Osteocyte (in vitro differentiated cells): ENCODE measurements at regions not wholly inside any gene's neighbourhood (a gene's known extent, or its start where the extent isn't known, plus 50 kb on each side); places are given as distances from the start of the nearest gene placed in this dataset.

ENCODE experiments used
- DNase-seq: peaks from one replicate; pipeline ENCODE4 v3.0.0; 2021; ENCODE audit warnings: mixed read lengths; ENCODE audit not compliant: unreplicated experiment; ENCODE audit errors: extremely low spot score
- H3K27ac Mint-ChIP-seq: one replicate; pipeline ENCODE4 v1.8.0; 2021; ENCODE audit warnings: mild to moderate bottlenecking, mixed read lengths; ENCODE audit not compliant: unreplicated experiment
- H3K27me3 Mint-ChIP-seq: one replicate; pipeline ENCODE4 v1.8.0; 2021; ENCODE audit warnings: mixed read lengths; ENCODE audit not compliant: unreplicated experiment
- H3K36me3 Mint-ChIP-seq: one replicate; pipeline ENCODE4 v1.8.0; 2021; ENCODE audit warnings: mixed read lengths; ENCODE audit not compliant: unreplicated experiment
- H3K4me1 Mint-ChIP-seq: one replicate; pipeline ENCODE4 v1.8.0; 2021; ENCODE audit warnings: mixed read lengths; ENCODE audit not compliant: unreplicated experiment
- H3K4me3 Mint-ChIP-seq: one replicate; pipeline ENCODE4 v1.8.0; 2021; ENCODE audit warnings: mild to moderate bottlenecking, moderate library complexity, mixed read lengths; ENCODE audit not compliant: unreplicated experiment
- H3K9me3 Mint-ChIP-seq: one replicate; pipeline ENCODE4 v1.8.0; 2021; ENCODE audit warnings: mixed read lengths; ENCODE audit not compliant: unreplicated experiment
- TF ChIP-seq, protein P1 (sequence below): fragments of 200-600 bp; sonication (generic); IDR thresholded peaks from 2 replicates; pipeline ENCODE4 v1.5.0; 2021; ENCODE audit warnings: antibody characterized with exemption, mild to moderate bottlenecking, moderate library complexity

DNA sequence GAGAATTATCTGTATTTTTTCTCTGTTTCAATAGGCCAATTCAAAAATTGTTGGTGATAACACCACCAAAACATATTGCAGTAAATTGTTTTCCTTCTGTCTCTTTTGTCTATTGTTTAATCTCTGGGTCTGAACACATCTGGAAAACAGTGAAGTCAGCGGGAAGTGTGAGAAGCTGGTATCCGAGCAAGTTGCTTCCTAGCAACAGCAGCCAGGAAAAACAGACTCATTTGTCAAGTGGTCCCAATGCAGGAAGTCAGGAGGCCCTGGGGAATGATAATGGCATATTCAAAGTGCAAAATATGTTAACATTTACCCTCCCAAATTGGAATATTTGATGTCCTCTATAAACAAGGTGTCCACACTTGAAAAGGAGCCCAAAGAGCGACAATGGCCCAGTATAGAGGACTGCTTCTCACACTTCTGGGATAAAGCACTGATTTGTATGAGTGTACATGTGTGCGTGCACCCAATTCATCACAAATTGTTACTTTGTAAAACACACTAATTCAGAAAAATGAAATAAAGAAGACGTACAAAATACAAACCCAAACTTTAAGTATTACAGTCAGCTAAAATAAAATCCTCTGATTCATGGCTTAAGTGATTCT lies 515.0 kb downstream of the TBC1D4 start:
- H3K27ac Mint-ChIP-seq: peak overlapping the region; percentile 24
- H3K36me3 Mint-ChIP-seq: peaks cover 2% of the 10 kb centered on the region
- DNase-seq: no peak
- H3K9me3 Mint-ChIP-seq: no peaks in the 10 kb centered on the region
- TF ChIP-seq, protein P1, sequence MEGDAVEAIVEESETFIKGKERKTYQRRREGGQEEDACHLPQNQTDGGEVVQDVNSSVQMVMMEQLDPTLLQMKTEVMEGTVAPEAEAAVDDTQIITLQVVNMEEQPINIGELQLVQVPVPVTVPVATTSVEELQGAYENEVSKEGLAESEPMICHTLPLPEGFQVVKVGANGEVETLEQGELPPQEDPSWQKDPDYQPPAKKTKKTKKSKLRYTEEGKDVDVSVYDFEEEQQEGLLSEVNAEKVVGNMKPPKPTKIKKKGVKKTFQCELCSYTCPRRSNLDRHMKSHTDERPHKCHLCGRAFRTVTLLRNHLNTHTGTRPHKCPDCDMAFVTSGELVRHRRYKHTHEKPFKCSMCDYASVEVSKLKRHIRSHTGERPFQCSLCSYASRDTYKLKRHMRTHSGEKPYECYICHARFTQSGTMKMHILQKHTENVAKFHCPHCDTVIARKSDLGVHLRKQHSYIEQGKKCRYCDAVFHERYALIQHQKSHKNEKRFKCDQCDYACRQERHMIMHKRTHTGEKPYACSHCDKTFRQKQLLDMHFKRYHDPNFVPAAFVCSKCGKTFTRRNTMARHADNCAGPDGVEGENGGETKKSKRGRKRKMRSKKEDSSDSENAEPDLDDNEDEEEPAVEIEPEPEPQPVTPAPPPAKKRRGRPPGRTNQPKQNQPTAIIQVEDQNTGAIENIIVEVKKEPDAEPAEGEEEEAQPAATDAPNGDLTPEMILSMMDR: no peak
- peaks cover 2% of the 10 kb centered on the region for H3K27me3 Mint-ChIP-seq
- H3K4me3 Mint-ChIP-seq: no peak overlapping the region
- H3K4me1 Mint-ChIP-seq: peaks cover 5% of the 10 kb centered on the region

DNA sequence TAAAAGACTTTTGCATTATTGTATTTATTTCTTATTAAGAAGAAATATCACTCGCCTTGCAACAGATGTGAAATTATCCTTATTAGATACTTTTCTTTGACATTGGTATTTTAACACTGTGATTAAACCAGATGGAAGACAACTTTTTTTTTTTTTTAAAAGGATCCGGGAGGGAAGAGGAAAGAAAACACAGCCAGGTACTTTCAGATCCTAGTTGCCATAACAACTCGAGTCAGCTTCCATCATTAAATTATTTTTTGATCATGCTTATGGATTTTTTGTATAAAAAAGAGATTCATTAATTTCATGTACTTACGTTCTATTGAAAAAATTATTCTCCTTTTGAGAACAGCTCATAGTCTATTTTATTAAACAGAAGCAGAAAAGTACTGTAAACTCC lies 515.7 kb downstream of the TBC1D4 start:
- DNase-seq: no peak
- peaks cover 5% of the 10 kb centered on the region for H3K4me1 Mint-ChIP-seq
- no peaks in the 10 kb centered on the region for H3K9me3 Mint-ChIP-seq
- peaks cover 2% of the 10 kb centered on the region for H3K27me3 Mint-ChIP-seq
- TF ChIP-seq, protein P1: no peak
- no peak overlapping the region for H3K4me3 Mint-ChIP-seq
- peaks cover 2% of the 10 kb centered on the region for H3K36me3 Mint-ChIP-seq
- peak overlapping the region; percentile 24 for H3K27ac Mint-ChIP-seq

DNA sequence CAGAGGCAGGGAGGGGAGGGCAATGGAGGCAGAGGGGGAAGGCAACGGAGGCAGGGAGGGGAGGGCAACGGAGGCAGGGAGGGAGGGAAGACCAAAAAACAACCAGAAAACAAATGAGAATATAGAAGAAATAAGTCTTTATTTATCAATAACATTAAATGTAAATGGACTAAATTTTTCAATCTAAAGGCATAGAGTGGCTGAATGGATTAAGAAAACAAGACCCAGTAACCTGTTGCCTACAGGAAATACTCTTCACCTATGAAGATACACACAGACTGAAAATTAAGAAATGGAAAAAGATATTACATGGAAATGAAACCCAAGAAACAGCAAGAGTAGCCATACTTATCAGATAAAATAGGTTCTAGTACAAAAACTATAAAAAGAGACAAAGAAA lies 536.3 kb downstream of the TBC1D4 start:
- Mint-ChIP-seq H3K36me3 (peaks cover 5% of the 10 kb centered on the region), H3K9me3 (peaks cover 42% of the 10 kb centered on the region), H3K4me3 (no peak overlapping the region), H3K27me3 (no peaks in the 10 kb centered on the region), H3K4me1 (no peaks in the 10 kb centered on the region), H3K27ac (no peak overlapping the region)
- DNase-seq: no peak
- TF ChIP-seq, protein P1: no peak

DNA sequence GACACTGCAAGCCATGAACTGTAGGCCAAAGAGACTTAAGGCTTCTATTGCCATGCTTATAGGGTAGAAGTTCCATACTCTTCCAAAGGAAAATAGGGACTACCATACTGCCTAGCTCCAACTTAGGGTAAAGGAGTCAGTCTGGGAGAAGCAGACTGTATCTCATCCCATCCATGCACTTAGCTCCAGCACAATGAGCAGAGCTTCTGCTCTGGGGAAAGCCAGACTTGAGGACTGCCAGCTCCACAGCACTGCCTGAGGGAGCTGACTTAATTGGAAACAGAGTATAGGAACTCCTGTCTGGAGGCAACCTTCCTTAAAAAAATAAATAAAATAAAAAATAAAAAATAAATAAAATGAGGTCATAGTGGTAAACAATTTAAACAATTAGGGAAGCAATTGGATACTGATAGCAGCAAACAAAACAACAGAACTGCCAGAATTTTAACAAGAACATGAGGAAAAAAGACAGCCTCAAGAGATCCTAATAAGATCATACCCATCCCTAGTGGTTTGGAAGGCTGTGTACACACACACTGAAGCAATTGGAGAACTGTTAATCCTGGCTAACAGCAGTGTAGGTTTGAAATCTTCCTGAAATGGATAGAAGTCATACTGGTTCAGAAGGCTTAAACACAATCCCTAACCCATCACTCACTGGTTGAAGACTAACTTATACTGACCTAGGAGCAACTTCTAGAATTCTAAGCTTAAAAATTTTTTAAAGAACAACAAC lies 550.1 kb downstream of the TBC1D4 start:
- Mint-ChIP-seq H3K4me1 (peaks cover 28% of the 10 kb centered on the region), H3K27me3 (no peaks in the 10 kb centered on the region), H3K27ac (no peak overlapping the region), H3K4me3 (no peak overlapping the region), H3K9me3 (peaks cover 20% of the 10 kb centered on the region), H3K36me3 (peaks cover 2% of the 10 kb centered on the region)
- no peak for DNase-seq
- TF ChIP-seq, protein P1: no peak

DNA sequence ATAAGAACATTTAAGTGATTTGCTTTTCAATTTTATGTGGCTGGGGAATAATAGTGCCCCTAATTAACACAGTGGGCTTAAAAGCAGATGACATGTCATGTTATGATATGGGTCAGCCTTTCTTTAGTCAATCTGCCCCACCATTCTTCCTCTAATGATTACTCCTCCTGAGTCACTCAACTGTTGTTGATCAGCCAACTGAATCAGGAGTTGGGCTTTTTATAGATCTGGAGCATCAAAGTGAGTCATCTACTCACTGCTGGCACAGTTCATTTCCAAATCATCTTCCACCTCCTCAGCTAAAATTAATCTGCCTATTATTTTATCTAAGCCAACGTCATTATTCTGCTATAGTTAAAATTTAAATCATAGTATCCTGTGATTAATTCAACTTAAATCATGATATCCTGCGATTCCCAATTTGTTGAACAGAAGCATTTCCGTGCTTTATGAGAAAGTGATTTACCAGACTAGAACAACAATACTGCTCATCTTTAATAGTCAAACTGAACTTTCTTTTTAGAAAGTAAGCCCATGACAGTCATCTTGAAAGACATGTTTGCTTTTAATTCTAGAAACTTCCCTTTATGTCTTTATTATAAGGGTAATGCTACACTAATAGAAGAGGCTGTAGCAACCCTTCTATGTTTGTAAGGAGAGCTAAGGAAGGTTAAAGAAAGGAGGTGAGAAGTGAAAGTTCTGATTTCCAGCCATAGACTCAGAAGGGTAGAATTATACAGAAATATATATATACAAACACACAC lies 551.4 kb downstream of the TBC1D4 start:
- TF ChIP-seq, protein P1: no peak
- no peak for DNase-seq
- no peaks in the 10 kb centered on the region for H3K36me3 Mint-ChIP-seq

More for the DNA sequence above, 551.4 kb downstream of the TBC1D4 start:
- peaks cover 17% of the 10 kb centered on the region for H3K9me3 Mint-ChIP-seq
- H3K27ac Mint-ChIP-seq: no peak overlapping the region
- H3K4me1 Mint-ChIP-seq: peaks cover 28% of the 10 kb centered on the region
- no peak overlapping the region for H3K4me3 Mint-ChIP-seq
- H3K27me3 Mint-ChIP-seq: no peaks in the 10 kb centered on the region
